CD14-positive monocyte (primary cell): ENCODE measurements at regions not wholly inside any gene's neighbourhood (a gene's known extent, or its start where the extent isn't known, plus 50 kb on each side); places are given as distances from the start of the nearest gene placed in this dataset.

Experiments
- DNase-seq, 3 donors: peaks; one replicate each; pipeline ENCODE4 v3.0.0-alpha.2; 2011 to 2022
- H2AFZ ChIP-seq: 2 replicates; pipeline ENCODE4 v1.6.0; 2012; ENCODE audit warnings: mild to moderate bottlenecking, low read depth, low read length, inconsistent platforms; ENCODE audit not compliant: insufficient read depth, poor library complexity, severe bottlenecking
- H3K27ac ChIP-seq, 2 donors: 1 replicate in 1 of 2; 2 replicates in 1 of 2; pipeline ENCODE4 v1.5.1; 2012 to 2013; ENCODE audit warnings: low read length in 2 of 2, control low read depth in 1 of 2, inconsistent platforms in 1 of 2, low read depth in 1 of 2, mild to moderate bottlenecking in 1 of 2
- H3K27me3 ChIP-seq, 2 donors: one replicate each; pipeline versions ENCODE4 v1.6.0 to v1.6.1; 2011 to 2013; ENCODE audit warnings: low read length in 2 of 2; ENCODE audit not compliant: control insufficient read depth in 2 of 2, insufficient read depth in 2 of 2
- H3K36me3 ChIP-seq, 2 donors: replicated peaks in 1 of 2; 1 replicate in 1 of 2; 2 replicates in 1 of 2; pipeline versions ENCODE4 v1.5.1 to v1.6.1; 2012 to 2013; ENCODE audit warnings: low read length in 2 of 2, control low read depth in 1 of 2, inconsistent platforms in 1 of 2, mild to moderate bottlenecking in 1 of 2; ENCODE audit not compliant: insufficient read depth in 2 of 2, control insufficient read depth in 1 of 2
- H3K4me1 ChIP-seq, 2 donors: 1 replicate in 1 of 2; 2 replicates in 1 of 2; pipeline versions ENCODE4 v1.5.1 to v1.6.1; 2012 to 2013; ENCODE audit warnings: low read length in 2 of 2, control low read depth in 1 of 2, inconsistent platforms in 1 of 2, mild to moderate bottlenecking in 1 of 2, moderate library complexity in 1 of 2; ENCODE audit not compliant: insufficient read depth in 2 of 2, control insufficient read depth in 1 of 2
- H3K4me2 ChIP-seq: replicated peaks from 2 replicates; pipeline ENCODE3; 2012; ENCODE audit warnings: low read length, moderate library complexity, mild to moderate bottlenecking; ENCODE audit not compliant: poor library complexity, severe bottlenecking; ENCODE audit errors: extremely low read depth
- H3K4me3 ChIP-seq, 3 experiments: fragments of 200-600 bp in 1 of 3; sonication (generic) in 1 of 3; replicated peaks in 1 of 3; 1 replicate in 2 of 3; 2 replicates in 1 of 3; pipeline ENCODE4 v1.5.1; 2011 to 2013; ENCODE audit warnings: low read length in 3 of 3, mild to moderate bottlenecking in 3 of 3, control low read depth in 2 of 3, low read depth in 2 of 3, inconsistent platforms in 1 of 3, moderate library complexity in 1 of 3
- H3K79me2 ChIP-seq: 2 replicates; pipeline ENCODE4 v1.6.0; 2012; ENCODE audit warnings: mild to moderate bottlenecking, control low read depth, inconsistent platforms, low read length, moderate library complexity; ENCODE audit not compliant: insufficient read depth
- H3K9ac ChIP-seq: 2 replicates; pipeline ENCODE4 v1.6.0; 2017; ENCODE audit warnings: low read length, mild to moderate bottlenecking; ENCODE audit not compliant: insufficient read depth, poor library complexity, severe bottlenecking
- H3K9me3 ChIP-seq, 2 donors: replicated peaks in 1 of 2; 1 replicate in 1 of 2; 2 replicates in 1 of 2; pipeline versions ENCODE4 v1.5.1 to v1.6.1; 2012 to 2013; ENCODE audit warnings: low read length in 2 of 2, control low read depth in 1 of 2; ENCODE audit not compliant: control insufficient read depth in 1 of 2, insufficient read depth in 1 of 2
- H4K20me1 ChIP-seq: 2 replicates; pipeline ENCODE4 v1.6.0; 2012; ENCODE audit warnings: mild to moderate bottlenecking, low read length, control low read depth, moderate library complexity; ENCODE audit not compliant: insufficient read depth
- H3K27ac Mint-ChIP-seq, 7 donors: one replicate each; pipeline ENCODE4 v1.8.0; 2020; ENCODE audit warnings: mild to moderate bottlenecking in 7 of 7, mixed read lengths in 7 of 7, moderate library complexity in 6 of 7, inconsistent platforms in 2 of 7
- H3K27me3 Mint-ChIP-seq, 3 donors: one replicate each; pipeline ENCODE4 v1.8.0; 2021 to 2022; ENCODE audit warnings: low read depth in 3 of 3, mild to moderate bottlenecking in 3 of 3, mixed read lengths in 3 of 3, moderate library complexity in 3 of 3, inconsistent platforms in 1 of 3
- H3K36me3 Mint-ChIP-seq, 2 donors: one replicate each; pipeline ENCODE4 v1.8.0; 2020; ENCODE audit warnings: mixed read lengths in 2 of 2, inconsistent platforms in 1 of 2, mild to moderate bottlenecking in 1 of 2
- H3K4me1 Mint-ChIP-seq: one replicate; pipeline ENCODE4 v1.8.0; 2020; ENCODE audit warnings: mild to moderate bottlenecking, mixed read lengths
- H3K4me3 Mint-ChIP-seq, 2 donors: one replicate each; pipeline ENCODE4 v1.8.0; 2020; ENCODE audit warnings: mild to moderate bottlenecking in 2 of 2, mixed read lengths in 2 of 2, moderate library complexity in 1 of 2
- H3K9me3 Mint-ChIP-seq, 7 donors: one replicate each; pipeline ENCODE4 v1.8.0; 2020 to 2022; ENCODE audit warnings: mixed read lengths in 7 of 7, mild to moderate bottlenecking in 6 of 7, moderate library complexity in 6 of 7, inconsistent platforms in 2 of 7
- WGBS: methylation state at CpG from one replicate; pipeline ENCODE4 v1.1.5; 2013; ENCODE audit warnings: missing lambda C conversion rate; ENCODE audit not compliant: insufficient coverage; 5-methylcytosine and 5-hydroxymethylcytosine counted together
- intact Hi-C, 2 donors: fragments of 100-400 bp; cut with micrococcal nuclease; formaldehyde crosslinking; loops; one replicate each; pipeline versions ENCODE4 v1.15.0 to v1.15.1; 2023
- TF ChIP-seq, protein P1 (sequence below): fragments of 200-600 bp; IDR thresholded peaks from one replicate; pipeline ENCODE4 v1.8.0; 2022; ENCODE audit warnings: antibody characterized with exemption, mild to moderate bottlenecking

DNA sequence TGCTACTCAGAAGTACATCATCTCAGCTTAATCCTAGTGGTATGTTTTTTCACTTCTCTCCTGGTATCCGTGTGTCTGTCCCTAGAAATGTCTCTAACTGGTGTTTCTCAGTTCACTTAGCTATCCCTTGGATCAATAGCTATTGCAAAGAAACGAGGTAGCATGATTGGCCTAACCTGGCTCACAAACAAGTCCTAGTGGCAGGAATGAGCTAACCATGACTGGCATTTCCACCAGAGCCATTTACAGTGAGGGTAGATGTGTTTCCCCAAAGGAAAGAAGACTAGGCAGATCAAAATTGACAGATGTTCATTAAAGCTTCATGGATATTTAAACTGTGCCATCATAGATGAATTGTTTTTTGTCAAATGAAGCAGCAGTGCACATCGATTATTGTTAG lies 82.5 kb downstream of the PALM2AKAP2 start:
- WGBS, result 100% methylated on average over 1 of the region's 3 CpGs
- H3K9me3 ChIP-seq, result no peaks in the 10 kb centered on the region
- H3K27me3 ChIP-seq, result peaks cover 2 to 4% of the 10 kb centered on the region in 2 donors
- H3K4me3 ChIP-seq, result no peak overlapping the region
- intact Hi-C loops, result no loop called here
- H3K27me3 Mint-ChIP-seq, result peaks cover 3 to 7% (median 3%) of the 10 kb centered on the region in 3 donors
- H3K36me3 Mint-ChIP-seq, result no peaks in the 10 kb centered on the region
- no peaks in the 10 kb centered on the region for H3K79me2 ChIP-seq
- no peaks in the 10 kb centered on the region for H3K4me1 ChIP-seq
- no peak overlapping the region for H3K4me3 Mint-ChIP-seq
- H3K4me2 ChIP-seq, result no peak overlapping the region
- peaks cover 0 to 1% (median 0%) of the 10 kb centered on the region in 7 donors for H3K9me3 Mint-ChIP-seq
- H4K20me1 ChIP-seq, result no peaks in the 10 kb centered on the region
- H3K4me1 Mint-ChIP-seq, result no peaks in the 10 kb centered on the region
- no peak for DNase-seq
- TF ChIP-seq, protein P1, sequence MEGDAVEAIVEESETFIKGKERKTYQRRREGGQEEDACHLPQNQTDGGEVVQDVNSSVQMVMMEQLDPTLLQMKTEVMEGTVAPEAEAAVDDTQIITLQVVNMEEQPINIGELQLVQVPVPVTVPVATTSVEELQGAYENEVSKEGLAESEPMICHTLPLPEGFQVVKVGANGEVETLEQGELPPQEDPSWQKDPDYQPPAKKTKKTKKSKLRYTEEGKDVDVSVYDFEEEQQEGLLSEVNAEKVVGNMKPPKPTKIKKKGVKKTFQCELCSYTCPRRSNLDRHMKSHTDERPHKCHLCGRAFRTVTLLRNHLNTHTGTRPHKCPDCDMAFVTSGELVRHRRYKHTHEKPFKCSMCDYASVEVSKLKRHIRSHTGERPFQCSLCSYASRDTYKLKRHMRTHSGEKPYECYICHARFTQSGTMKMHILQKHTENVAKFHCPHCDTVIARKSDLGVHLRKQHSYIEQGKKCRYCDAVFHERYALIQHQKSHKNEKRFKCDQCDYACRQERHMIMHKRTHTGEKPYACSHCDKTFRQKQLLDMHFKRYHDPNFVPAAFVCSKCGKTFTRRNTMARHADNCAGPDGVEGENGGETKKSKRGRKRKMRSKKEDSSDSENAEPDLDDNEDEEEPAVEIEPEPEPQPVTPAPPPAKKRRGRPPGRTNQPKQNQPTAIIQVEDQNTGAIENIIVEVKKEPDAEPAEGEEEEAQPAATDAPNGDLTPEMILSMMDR, result no peak
- no peak overlapping the region for H3K9ac ChIP-seq
- no peak overlapping the region for H2AFZ ChIP-seq
- H3K27ac Mint-ChIP-seq, result no peak overlapping the region
- H3K36me3 ChIP-seq, result no peaks in the 10 kb centered on the region
- no peak overlapping the region for H3K27ac ChIP-seq

DNA sequence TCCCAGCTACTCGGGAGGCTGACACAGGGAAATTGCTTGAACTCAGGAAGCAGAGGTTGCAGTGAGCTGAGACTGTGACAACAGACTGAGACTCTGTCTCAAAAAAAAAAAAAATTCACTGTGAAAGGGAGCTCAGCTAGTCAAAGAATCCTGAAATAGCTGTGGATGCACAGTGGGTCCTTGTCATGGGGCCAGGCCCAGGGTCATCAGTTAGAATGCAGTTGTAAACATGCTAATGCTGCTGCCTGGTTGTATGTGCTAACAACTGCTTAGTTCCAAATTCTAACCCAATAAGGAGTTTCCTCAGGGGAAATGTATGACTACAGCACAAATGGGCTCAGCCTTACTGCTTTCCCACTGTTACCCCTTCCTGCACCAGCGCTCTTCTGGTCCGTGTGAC lies 84.0 kb downstream of the PALM2AKAP2 start:
- Histone ChIP-seq H2AFZ (no peak overlapping the region), H3K79me2 (no peaks in the 10 kb centered on the region), H4K20me1 (no peaks in the 10 kb centered on the region), H3K4me3 (no peak overlapping the region), H3K4me1 (no peaks in the 10 kb centered on the region), H3K9ac (no peak overlapping the region), H3K9me3 (no peaks in the 10 kb centered on the region), H3K27ac (no peak overlapping the region), H3K27me3 (peaks cover 4 to 7% of the 10 kb centered on the region in 2 donors), H3K36me3 (no peaks in the 10 kb centered on the region), H3K4me2 (no peak overlapping the region)
- no peaks in the 10 kb centered on the region for H3K4me1 Mint-ChIP-seq
- no peak overlapping the region for H3K27ac Mint-ChIP-seq
- H3K4me3 Mint-ChIP-seq, result no peak overlapping the region
- TF ChIP-seq, protein P1, result no peak
- no peaks in the 10 kb centered on the region for H3K36me3 Mint-ChIP-seq
- H3K9me3 Mint-ChIP-seq, result peaks cover 0 to 1% (median 0%) of the 10 kb centered on the region in 7 donors
- peaks cover 8 to 12% (median 9%) of the 10 kb centered on the region in 3 donors for H3K27me3 Mint-ChIP-seq
- intact Hi-C loops, result no loop called here
- 87% methylated on average over 3 of the region's 3 CpGs for WGBS
- no peak for DNase-seq
